ENCODE measurements at regions not wholly inside any gene's neighbourhood (a gene's known extent, or its start where the extent isn't known, plus 50 kb on each side); places are given as distances from the start of the nearest gene placed in this dataset.

DNA sequence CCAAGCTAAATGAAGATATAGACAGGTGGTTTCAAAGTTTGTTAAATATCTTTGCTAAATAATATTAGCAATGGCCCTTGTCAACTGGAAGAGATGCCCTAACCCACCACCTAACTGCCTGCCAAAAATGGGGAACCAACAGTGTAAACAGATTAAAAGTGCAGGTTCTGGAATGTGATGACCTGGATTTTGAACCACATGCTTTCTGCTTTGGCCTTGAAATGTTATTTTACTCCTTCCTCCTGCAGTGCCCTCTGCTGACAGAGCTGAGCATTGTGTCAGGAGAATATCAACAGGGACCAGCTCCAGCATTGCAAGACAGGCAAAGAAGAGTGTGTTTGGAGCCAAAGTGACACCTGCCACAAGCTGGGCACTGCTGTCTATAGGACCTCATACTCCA, 226.6 kb downstream of the MYLK4 start:
- Histone ChIP-seq H3K4me1 (ENCODE audit: control insufficient read depth, low read length) (no peaks in the 10 kb centered on the region), H4K20me1 (ENCODE audit: control insufficient read depth, insufficient read depth, low read depth, low read length) (no peaks in the 10 kb centered on the region)

DNA sequence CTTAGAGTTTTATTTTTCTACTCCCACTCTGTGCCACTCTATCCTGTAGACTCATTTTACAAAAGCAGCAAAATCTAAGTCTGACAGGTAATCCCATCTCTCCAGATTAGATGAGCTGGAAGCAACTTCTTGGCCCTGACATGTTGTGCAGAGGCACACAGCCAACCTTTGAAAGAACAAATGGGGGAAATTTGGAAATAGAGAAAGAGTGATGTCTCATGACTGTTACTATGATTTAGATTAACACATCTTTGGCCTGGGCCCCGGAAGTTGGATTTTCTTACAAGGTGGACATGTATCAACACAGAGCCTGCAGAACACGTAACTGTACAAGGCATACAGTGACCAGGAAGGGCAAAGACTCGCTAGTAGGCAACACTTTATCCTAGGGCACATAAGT, 227.7 kb downstream of the MYLK4 start:
- Histone ChIP-seq H3K4me2 (ENCODE audit: low read length) (no peak overlapping the region), H3K9me2 (replicated peaks; ENCODE audit: control insufficient read depth, low read length) (no peaks in the 10 kb centered on the region), H3F3A (ENCODE audit: control insufficient read depth, insufficient read depth) (no peaks in the 10 kb centered on the region), H3K9me3 (ENCODE audit: control insufficient read depth, insufficient read depth, low read length) (peaks cover 7% of the 10 kb centered on the region; the same call in 1 of the 2 replicates), H3K4me3 (ENCODE audit: low read length) (no peak overlapping the region), H3K79me2 (ENCODE audit: control insufficient read depth, low read length) (no peaks in the 10 kb centered on the region), H4K20me1 (ENCODE audit: control insufficient read depth, insufficient read depth, low read depth, low read length) (no peaks in the 10 kb centered on the region), H3K27me3 (ENCODE audit: control insufficient read depth, low read length) (no peaks in the 10 kb centered on the region), H3K36me3 (ENCODE audit: control insufficient read depth, low read length) (no peaks in the 10 kb centered on the region), H3K27ac (ENCODE audit: low read depth, low read length) (no peak overlapping the region), H3K4me1 (ENCODE audit: control insufficient read depth, low read length) (no peaks in the 10 kb centered on the region)
- TF ChIP-seq EZH2phosphoT487 (IDR thresholded peaks at IDR 0.05; ENCODE audit: borderline replicate concordance, low read length): no peak
- TF ChIP-seq, protein P1, sequence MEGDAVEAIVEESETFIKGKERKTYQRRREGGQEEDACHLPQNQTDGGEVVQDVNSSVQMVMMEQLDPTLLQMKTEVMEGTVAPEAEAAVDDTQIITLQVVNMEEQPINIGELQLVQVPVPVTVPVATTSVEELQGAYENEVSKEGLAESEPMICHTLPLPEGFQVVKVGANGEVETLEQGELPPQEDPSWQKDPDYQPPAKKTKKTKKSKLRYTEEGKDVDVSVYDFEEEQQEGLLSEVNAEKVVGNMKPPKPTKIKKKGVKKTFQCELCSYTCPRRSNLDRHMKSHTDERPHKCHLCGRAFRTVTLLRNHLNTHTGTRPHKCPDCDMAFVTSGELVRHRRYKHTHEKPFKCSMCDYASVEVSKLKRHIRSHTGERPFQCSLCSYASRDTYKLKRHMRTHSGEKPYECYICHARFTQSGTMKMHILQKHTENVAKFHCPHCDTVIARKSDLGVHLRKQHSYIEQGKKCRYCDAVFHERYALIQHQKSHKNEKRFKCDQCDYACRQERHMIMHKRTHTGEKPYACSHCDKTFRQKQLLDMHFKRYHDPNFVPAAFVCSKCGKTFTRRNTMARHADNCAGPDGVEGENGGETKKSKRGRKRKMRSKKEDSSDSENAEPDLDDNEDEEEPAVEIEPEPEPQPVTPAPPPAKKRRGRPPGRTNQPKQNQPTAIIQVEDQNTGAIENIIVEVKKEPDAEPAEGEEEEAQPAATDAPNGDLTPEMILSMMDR (IDR thresholded peaks at IDR 0.05; ENCODE audit: low read depth, low read length, poor library complexity, severe bottlenecking): no peak

More for the DNA sequence above, 226.6 kb downstream of the MYLK4 start:
- no peaks in the 10 kb centered on the region for H3K36me3 ChIP-seq (ENCODE audit: control insufficient read depth, low read length)
- H3K4me2 ChIP-seq (ENCODE audit: low read length): no peak overlapping the region
- no peaks in the 10 kb centered on the region for H3F3A ChIP-seq (ENCODE audit: control insufficient read depth, insufficient read depth)
- H3K9me3 ChIP-seq (ENCODE audit: control insufficient read depth, insufficient read depth, low read length): peaks cover 7% of the 10 kb centered on the region; the same call in 1 of the 2 replicates
- H3K4me3 ChIP-seq (ENCODE audit: low read length): no peak overlapping the region
- no peaks in the 10 kb centered on the region for H3K27me3 ChIP-seq (ENCODE audit: control insufficient read depth, low read length)
- H3K79me2 ChIP-seq (ENCODE audit: control insufficient read depth, low read length): no peaks in the 10 kb centered on the region
- TF ChIP-seq, protein P1 (IDR thresholded peaks at IDR 0.05; ENCODE audit: low read depth, low read length, poor library complexity, severe bottlenecking): peak; percentile 65
- TF ChIP-seq EZH2phosphoT487 (IDR thresholded peaks at IDR 0.05; ENCODE audit: borderline replicate concordance, low read length): no peak
- no peak overlapping the region for H3K27ac ChIP-seq (ENCODE audit: low read depth, low read length)
- H3K9me2 ChIP-seq (replicated peaks; ENCODE audit: control insufficient read depth, low read length): no peaks in the 10 kb centered on the region

- no peak for TF ChIP-seq EZH2phosphoT487 (IDR thresholded peaks at IDR 0.05; ENCODE audit: borderline replicate concordance, low read length)
- TF ChIP-seq, protein P1 (IDR thresholded peaks at IDR 0.05; ENCODE audit: low read depth, low read length, poor library complexity, severe bottlenecking): no peak
- no peak overlapping the region for H3K4me2 ChIP-seq (ENCODE audit: low read length)
- no peaks in the 10 kb centered on the region for H3K36me3 ChIP-seq (ENCODE audit: control insufficient read depth, low read length)
- no peaks in the 10 kb centered on the region for H4K20me1 ChIP-seq (ENCODE audit: control insufficient read depth, insufficient read depth, low read depth, low read length)
- no peak overlapping the region for H3K4me3 ChIP-seq (ENCODE audit: low read length)
- H3K27ac ChIP-seq (ENCODE audit: low read depth, low read length): no peak overlapping the region
- no peaks in the 10 kb centered on the region for H3K79me2 ChIP-seq (ENCODE audit: control insufficient read depth, low read length)
- H3K27me3 ChIP-seq (ENCODE audit: control insufficient read depth, low read length): no peaks in the 10 kb centered on the region
- peaks cover 7% of the 10 kb centered on the region; the same call in 1 of the 2 replicates for H3K9me3 ChIP-seq (ENCODE audit: control insufficient read depth, insufficient read depth, low read length)
- H3K4me1 ChIP-seq (ENCODE audit: control insufficient read depth, low read length): no peaks in the 10 kb centered on the region
- no peaks in the 10 kb centered on the region for H3K9me2 ChIP-seq (replicated peaks; ENCODE audit: control insufficient read depth, low read length)
- no peaks in the 10 kb centered on the region for H3F3A ChIP-seq (ENCODE audit: control insufficient read depth, insufficient read depth)
Measured at GRCh38 chr6:2522521-2522920, 228.2 kb downstream of the MYLK4 start.

Measured in DOHH2 (cell line).